Stimulated activated naive CD8-positive, alpha-beta T cell treated with anti-CD3 and anti-CD28 coated beads, Interleukin-15, Interleukin-2, amounts not matched to agents 100 U/mL and 50 U/mL, for 24 hours (primary cell): ENCODE measurements at regions not wholly inside any gene's neighbourhood (a gene's known extent, or its start where the extent isn't known, plus 50 kb on each side); places are given as distances from the start of the nearest gene placed in this dataset.
"Not testable (repeated sequence)": the region's sequence is repeated elsewhere in the genome, so short reads cannot be mapped to it uniquely, and the experiment has no call there.

Experiments
- ATAC-seq: fragments of 150-1000 bp; cut with Tn5 transposase; one replicate; pipeline ENCODE4 v1.10.0; 2021
- DNase-seq: peaks from one replicate; pipeline ENCODE4 v3.0.0; 2021

- no peak for ATAC-seq
- no peak for DNase-seq
Observed at GRCh38 chr13:53405616-53406015, 377.0 kb downstream of the OLFM4 start.

GRCh38 chr13:53408306-53408705 lies 379.7 kb downstream of the OLFM4 start:
- ATAC-seq (no peak), DNase-seq (no peak)

- DNase-seq (no peak), ATAC-seq (no peak)
Observed at GRCh38 chr13:53408847-53409568, 380.4 kb downstream of the OLFM4 start.

- ATAC-seq = no peak
- no peak for DNase-seq
Observed at GRCh38 chr13:53411463-53411862, 382.9 kb downstream of the OLFM4 start.

GRCh38 chr13:53415135-53415534 lies 386.5 kb downstream of the OLFM4 start:
- ATAC-seq (no peak), DNase-seq (no peak)

- no peak for ATAC-seq
- DNase-seq = no peak
Observed at GRCh38 chr13:53417601-53418000, 389.0 kb downstream of the OLFM4 start.

- no peak for ATAC-seq
- DNase-seq = no peak
Observed at GRCh38 chr13:53422415-53422814, 393.8 kb downstream of the OLFM4 start.

GRCh38 chr13:53436396-53436795 lies 407.8 kb downstream of the OLFM4 start:
- ATAC-seq (no peak), DNase-seq (no peak)

GRCh38 chr13:53439439-53440225 lies 411.0 kb downstream of the OLFM4 start:
- ATAC-seq = no peak
- no peak for DNase-seq

GRCh38 chr13:53442979-53443378 lies 414.4 kb downstream of the OLFM4 start:
- ATAC-seq = no peak
- no peak for DNase-seq

- DNase-seq = no peak
- no peak for ATAC-seq
Observed at GRCh38 chr13:53445686-53446085, 417.1 kb downstream of the OLFM4 start.

- DNase-seq = no peak
- no peak for ATAC-seq
Observed at GRCh38 chr13:53447456-53447855, 418.8 kb downstream of the OLFM4 start.

- DNase-seq = no peak
- ATAC-seq = no peak
Observed at GRCh38 chr13:53447863-53448262, 419.2 kb downstream of the OLFM4 start.

- ATAC-seq, DNase-seq: not testable (repeated sequence)
Observed at GRCh38 chr13:53452263-53452808, 423.7 kb downstream of the OLFM4 start.

GRCh38 chr13:53460796-53461195 lies 432.2 kb downstream of the OLFM4 start:
- DNase-seq = no peak
- ATAC-seq = no peak

GRCh38 chr13:53463106-53463505 lies 434.5 kb downstream of the OLFM4 start:
- ATAC-seq = no peak
- no peak for DNase-seq

GRCh38 chr13:53466576-53466975 lies 438.0 kb downstream of the OLFM4 start:
- no peak for ATAC-seq
- DNase-seq = no peak

GRCh38 chr13:53473397-53473796 lies 444.8 kb downstream of the OLFM4 start:
- DNase-seq (no peak), ATAC-seq (no peak)

- no peak for DNase-seq
- ATAC-seq = no peak
Observed at GRCh38 chr13:53474878-53475277, 446.3 kb downstream of the OLFM4 start.

GRCh38 chr13:53490752-53491151 lies 462.1 kb downstream of the OLFM4 start:
- ATAC-seq (no peak), DNase-seq (no peak)

- DNase-seq = no peak
- ATAC-seq = no peak
Observed at GRCh38 chr13:53494406-53494805, 465.8 kb downstream of the OLFM4 start.

- ATAC-seq (no peak), DNase-seq (no peak)
Observed at GRCh38 chr13:53499576-53500133, 471.0 kb downstream of the OLFM4 start.

- DNase-seq (no peak), ATAC-seq (no peak)
Observed at GRCh38 chr13:53501387-53501786, 472.8 kb downstream of the OLFM4 start.
